Sigmoid colon (tissue), 4 donors: ENCODE measurements at regions not wholly inside any gene's neighbourhood (a gene's known extent, or its start where the extent isn't known, plus 50 kb on each side); places are given as distances from the start of the nearest gene placed in this dataset.

Experiments
- CTCF ChIP-seq, 4 experiments: fragments of 450-650 bp in 3 of 4; fragments of 200-600 bp in 1 of 4; IDR thresholded peaks; one replicate each; pipeline ENCODE4 v1.5.1; 2016 to 2019; ENCODE audit warnings: antibody characterized with exemption in 4 of 4, mild to moderate bottlenecking in 3 of 4, moderate library complexity in 2 of 4
- EP300 ChIP-seq, 4 donors: sonication (generic); formaldehyde crosslinking; IDR thresholded peaks; one replicate each; pipeline ENCODE4 v1.6.1; 2017; ENCODE audit warnings: antibody characterized with exemption in 4 of 4
- POLR2A ChIP-seq, 2 donors: fragments of 450-650 bp; IDR thresholded peaks; one replicate each; pipeline ENCODE4 v1.6.1; 2016; ENCODE audit warnings: antibody characterized with exemption in 2 of 2, mild to moderate bottlenecking in 2 of 2, moderate library complexity in 2 of 2
- POLR2AphosphoS5 ChIP-seq, 4 donors: sonication (generic); formaldehyde crosslinking; IDR thresholded peaks; one replicate each; pipeline ENCODE4 v1.6.1; 2017; ENCODE audit warnings: antibody characterized with exemption in 4 of 4

GRCh38 chr22:26762503-26763472 is 105.4 kb downstream of the MIAT start:
- TF ChIP-seq CTCF (IDR thresholded peaks at IDR 0.05) (no peak), POLR2A (IDR thresholded peaks at IDR 0.05) (no peak), POLR2AphosphoS5 (IDR thresholded peaks at IDR 0.05) (no peak), EP300 (IDR thresholded peaks at IDR 0.05) (no peak)
